Inflammatory macrophage (primary cell): ENCODE measurements at regions not wholly inside any gene's neighbourhood (a gene's known extent, or its start where the extent isn't known, plus 50 kb on each side); places are given as distances from the start of the nearest gene placed in this dataset.

Source experiments
- DNase-seq, 2 donors: peaks; one replicate each; pipeline ENCODE4 v3.0.0-alpha.2; 2020 to 2022

DNA sequence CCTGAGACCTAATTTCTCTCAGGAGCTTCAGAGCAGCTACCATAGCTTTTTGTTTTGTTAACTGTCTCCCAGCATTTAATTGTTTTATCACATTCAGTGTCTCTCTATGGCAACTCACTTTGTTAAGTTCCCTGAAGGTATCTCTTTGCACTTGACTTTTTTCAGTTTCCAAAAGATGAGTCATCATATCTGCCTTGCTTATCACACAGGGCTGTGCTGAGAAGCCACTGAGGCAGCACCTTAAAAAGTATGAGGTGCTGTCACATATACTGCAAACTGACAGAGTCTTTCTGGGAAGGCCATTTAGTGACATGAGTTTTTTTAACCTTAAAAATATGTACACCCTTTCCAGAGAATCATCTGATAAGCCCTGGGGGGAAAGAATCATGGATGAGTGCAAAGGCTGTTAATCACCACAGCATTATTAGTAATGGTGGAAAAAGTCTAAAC, 56.8 kb downstream of the PPP1R3C start:
- no peak for DNase-seq

DNA sequence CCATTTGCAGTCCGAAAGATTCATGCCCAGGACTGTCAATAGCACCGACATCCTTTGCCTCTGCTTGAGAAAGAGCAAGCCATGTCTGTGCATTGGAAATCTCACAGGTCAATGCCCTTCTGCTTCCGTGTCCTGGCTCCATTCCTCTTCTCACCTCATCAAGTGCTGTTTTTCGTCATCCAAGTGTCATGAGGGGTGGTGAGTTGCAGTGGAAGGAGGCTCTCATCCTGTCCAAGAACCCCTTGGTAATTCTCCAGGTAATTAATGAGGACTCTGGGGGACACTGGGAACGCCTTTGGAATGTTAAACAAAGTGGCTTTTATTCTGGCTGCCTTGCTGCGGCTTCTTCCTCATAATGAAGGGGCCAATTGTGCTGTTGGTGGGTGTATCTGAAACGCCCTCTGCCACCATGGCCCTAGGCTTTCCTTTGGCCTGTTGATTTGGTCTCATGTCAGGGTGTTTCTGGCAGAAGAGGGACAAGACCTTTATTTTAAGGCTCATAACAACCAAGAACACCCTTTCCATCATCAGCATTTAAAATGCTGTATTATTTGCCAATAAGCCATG, 57.7 kb downstream of the PPP1R3C start:
- DNase-seq, result no peak

GRCh38 chr10:91574236-91574635, 58.6 kb downstream of the PPP1R3C start:
- DNase-seq, result no peak

GRCh38 chr10:91573320-91573719, 59.6 kb downstream of the PPP1R3C start:
- no peak for DNase-seq

- DNase-seq, result no peak
Observed at GRCh38 chr10:91571671-91572070, 61.2 kb downstream of the PPP1R3C start.

GRCh38 chr10:91570220-91570619, 62.7 kb downstream of the PPP1R3C start:
- DNase-seq, result no peak

- no peak for DNase-seq
Observed at GRCh38 chr10:91569522-91569921, 63.3 kb downstream of the PPP1R3C start.

DNA sequence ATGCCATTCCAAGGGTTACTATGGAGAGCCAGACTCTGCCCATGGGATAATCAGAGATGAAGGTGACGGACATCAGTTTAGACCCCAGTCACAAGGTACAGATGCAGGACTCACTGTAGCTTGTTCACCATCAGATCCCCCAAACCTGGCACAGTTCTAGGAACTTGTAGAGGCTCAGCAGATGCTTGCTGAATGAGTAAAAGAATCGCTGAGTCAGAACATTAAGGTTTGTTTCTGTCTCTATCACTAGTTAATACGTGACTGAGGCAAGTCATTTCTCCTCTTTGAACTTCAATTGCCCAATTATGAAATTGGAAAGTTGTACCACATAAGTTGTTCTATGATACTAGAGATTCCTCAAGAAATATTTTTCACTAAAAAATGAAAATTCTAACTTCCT, 65.1 kb downstream of the PPP1R3C start:
- DNase-seq, result no peak

- DNase-seq, result peak; percentile 15 to 43
Observed at GRCh38 chr10:91566115-91566514, 66.8 kb downstream of the PPP1R3C start.

DNA sequence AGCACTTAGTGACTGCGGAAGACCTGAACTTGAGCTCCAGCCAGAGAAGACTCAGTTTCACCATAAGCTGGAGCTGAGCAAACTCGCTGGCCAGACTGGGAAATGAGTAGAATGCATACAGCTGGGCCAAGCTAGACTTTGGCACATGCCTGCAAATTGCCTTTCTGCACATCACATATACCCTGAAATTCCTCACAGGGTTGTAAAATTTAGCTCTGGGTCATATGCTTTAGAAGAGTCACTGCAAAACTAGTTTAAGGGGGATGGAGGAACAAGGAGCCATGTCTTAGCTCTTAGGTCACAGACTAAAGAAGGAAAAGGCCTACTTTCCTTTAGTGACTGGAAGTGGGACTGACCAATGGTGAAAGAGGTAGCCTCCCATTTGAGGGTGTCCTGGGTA, 67.6 kb downstream of the PPP1R3C start:
- DNase-seq, result no peak

GRCh38 chr10:91564508-91564907, 68.4 kb downstream of the PPP1R3C start:
- DNase-seq, result no peak
